ENCODE measurements at regions not wholly inside any gene's neighbourhood (a gene's known extent, or its start where the extent isn't known, plus 50 kb on each side); places are given as distances from the start of the nearest gene placed in this dataset.
A peak's percentile ranks its signal among the peaks of the same experiment; 100 is the strongest.

GRCh38 chr12:92550661-92551060 is 152.1 kb upstream of the PLEKHG7 start:
- POLR2A ChIA-PET = no interaction called here
- CTCF ChIA-PET = interaction anchor here (0.6 kb wide), 1 partner anchor 24 kb away, joined by 3 read pairs; no protein-coding TSS in a partner anchor
- DNase-seq (ENCODE audit: low read depth in 1 of 2, low spot score in 1 of 2) = no peak
- Histone ChIP-seq H3K4me2 (no peak overlapping the region), H3K4me1 (peaks cover 28% of the 10 kb centered on the region), H3K27ac (peak overlapping the region in 1 of 2 experiments; percentile 83; a peak in 1 of 6 replicates), H3K4me3 (no peak overlapping the region), H3K9me3 (no peaks in the 10 kb centered on the region)
- no peak for ATAC-seq
- TF ChIP-seq ZC3H11A (IDR thresholded peaks at IDR 0.05) (no peak), KDM1A (IDR thresholded peaks at IDR 0.05; ENCODE audit: low read depth) (no peak), POLR2AphosphoS2 (conservative IDR thresholded peaks at IDR 0.05; ENCODE audit: low read length) (no peak), GATA3 (IDR thresholded peaks at IDR 0.05; ENCODE audit: borderline replicate concordance) (no peak), BHLHE40 (IDR thresholded peaks at IDR 0.05; ENCODE audit: low read depth, low read length) (no peak), EHF (CRISPR knock-in tag; IDR thresholded peaks at IDR 0.05) (no peak), FOSB (CRISPR knock-in tag; IDR thresholded peaks at IDR 0.05) (no peak), CHD2 (IDR thresholded peaks at IDR 0.05; ENCODE audit: low read length, partially characterized antibody) (no peak)
- TF ChIP-seq, protein P1, sequence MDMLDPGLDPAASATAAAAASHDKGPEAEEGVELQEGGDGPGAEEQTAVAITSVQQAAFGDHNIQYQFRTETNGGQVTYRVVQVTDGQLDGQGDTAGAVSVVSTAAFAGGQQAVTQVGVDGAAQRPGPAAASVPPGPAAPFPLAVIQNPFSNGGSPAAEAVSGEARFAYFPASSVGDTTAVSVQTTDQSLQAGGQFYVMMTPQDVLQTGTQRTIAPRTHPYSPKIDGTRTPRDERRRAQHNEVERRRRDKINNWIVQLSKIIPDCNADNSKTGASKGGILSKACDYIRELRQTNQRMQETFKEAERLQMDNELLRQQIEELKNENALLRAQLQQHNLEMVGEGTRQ (IDR thresholded peaks at IDR 0.05) = no peak
- no peak for FAIRE-seq

- ATAC-seq = no peak
- peaks cover 28% of the 10 kb centered on the region for H3K4me1 ChIP-seq
- no peak overlapping the region for H3K4me2 ChIP-seq
- ChIA-PET CTCF (interaction anchor here (0.6 kb wide), 1 partner anchor 24 kb away, joined by 3 read pairs; no protein-coding TSS in a partner anchor), POLR2A (interaction anchor here (0.6 kb wide), 1 partner anchor 1543 kb away, joined by 3 read pairs; no protein-coding TSS in a partner anchor)
- TF ChIP-seq JUN (IDR thresholded peaks at IDR 0.05) (no peak), ZC3H11A (IDR thresholded peaks at IDR 0.05) (no peak), BCL3 (IDR thresholded peaks at IDR 0.05) (no peak), CTCF (IDR thresholded peaks at IDR 0.05) (no peak)
- TF ChIP-seq, protein P2, sequence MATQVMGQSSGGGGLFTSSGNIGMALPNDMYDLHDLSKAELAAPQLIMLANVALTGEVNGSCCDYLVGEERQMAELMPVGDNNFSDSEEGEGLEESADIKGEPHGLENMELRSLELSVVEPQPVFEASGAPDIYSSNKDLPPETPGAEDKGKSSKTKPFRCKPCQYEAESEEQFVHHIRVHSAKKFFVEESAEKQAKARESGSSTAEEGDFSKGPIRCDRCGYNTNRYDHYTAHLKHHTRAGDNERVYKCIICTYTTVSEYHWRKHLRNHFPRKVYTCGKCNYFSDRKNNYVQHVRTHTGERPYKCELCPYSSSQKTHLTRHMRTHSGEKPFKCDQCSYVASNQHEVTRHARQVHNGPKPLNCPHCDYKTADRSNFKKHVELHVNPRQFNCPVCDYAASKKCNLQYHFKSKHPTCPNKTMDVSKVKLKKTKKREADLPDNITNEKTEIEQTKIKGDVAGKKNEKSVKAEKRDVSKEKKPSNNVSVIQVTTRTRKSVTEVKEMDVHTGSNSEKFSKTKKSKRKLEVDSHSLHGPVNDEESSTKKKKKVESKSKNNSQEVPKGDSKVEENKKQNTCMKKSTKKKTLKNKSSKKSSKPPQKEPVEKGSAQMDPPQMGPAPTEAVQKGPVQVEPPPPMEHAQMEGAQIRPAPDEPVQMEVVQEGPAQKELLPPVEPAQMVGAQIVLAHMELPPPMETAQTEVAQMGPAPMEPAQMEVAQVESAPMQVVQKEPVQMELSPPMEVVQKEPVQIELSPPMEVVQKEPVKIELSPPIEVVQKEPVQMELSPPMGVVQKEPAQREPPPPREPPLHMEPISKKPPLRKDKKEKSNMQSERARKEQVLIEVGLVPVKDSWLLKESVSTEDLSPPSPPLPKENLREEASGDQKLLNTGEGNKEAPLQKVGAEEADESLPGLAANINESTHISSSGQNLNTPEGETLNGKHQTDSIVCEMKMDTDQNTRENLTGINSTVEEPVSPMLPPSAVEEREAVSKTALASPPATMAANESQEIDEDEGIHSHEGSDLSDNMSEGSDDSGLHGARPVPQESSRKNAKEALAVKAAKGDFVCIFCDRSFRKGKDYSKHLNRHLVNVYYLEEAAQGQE (IDR thresholded peaks at IDR 0.05) = no peak
- no peak for FAIRE-seq
- no peak for DNase-seq (ENCODE audit: low read depth in 1 of 2, low spot score in 1 of 2)
- peak overlapping the region in 1 of 2 experiments; percentile 83; a peak in 1 of 6 replicates for H3K27ac ChIP-seq
- no peak overlapping the region for H3K4me3 ChIP-seq
- no peaks in the 10 kb centered on the region for H3K9me3 ChIP-seq
These were observed 152.5 kb upstream of the PLEKHG7 start for GRCh38 chr12:92550254-92550653.

- no peak for FAIRE-seq
- Histone ChIP-seq H3K4me2 (no peak overlapping the region), H3K4me3 (no peak overlapping the region), H3K27ac (no peak overlapping the region), H3K9me3 (no peaks in the 10 kb centered on the region), H3K4me1 (peaks cover 28% of the 10 kb centered on the region)
- ChIA-PET CTCF (interaction anchor here (1.4 kb wide), 1 partner anchor 47 kb away, joined by 3 read pairs; no protein-coding TSS in a partner anchor), POLR2A (no interaction called here)
- TF ChIP-seq NPAS2 (CRISPR knock-in tag; IDR thresholded peaks at IDR 0.05; ENCODE audit: borderline replicate concordance) = no peak
- TF ChIP-seq RFX5 (IDR thresholded peaks at IDR 0.05) = no peak
- no peak for TF ChIP-seq TP53 (CRISPR knock-in tag; IDR thresholded peaks at IDR 0.05)
- no peak for TF ChIP-seq TFCP2L1 (CRISPR knock-in tag; IDR thresholded peaks at IDR 0.05)
- no peak for TF ChIP-seq KDM1A (IDR thresholded peaks at IDR 0.05; ENCODE audit: low read depth)
- TF ChIP-seq CHD2 (IDR thresholded peaks at IDR 0.05; ENCODE audit: low read length, partially characterized antibody) = no peak
- no peak for TF ChIP-seq CTCF (IDR thresholded peaks at IDR 0.05)
- no peak for DNase-seq (ENCODE audit: low read depth in 1 of 2, low spot score in 1 of 2)
- no peak for ATAC-seq
These were observed 153.3 kb upstream of the PLEKHG7 start for GRCh38 chr12:92549516-92549915.

Measured in A549 (cell line).